ENCODE measurements at regions not wholly inside any gene's neighbourhood (a gene's known extent, or its start where the extent isn't known, plus 50 kb on each side); places are given as distances from the start of the nearest gene placed in this dataset.

GRCh38 chr5:172568308-172568910 is 72.7 kb upstream of the NEURL1B start:
- no peak for DNase-seq

DNA sequence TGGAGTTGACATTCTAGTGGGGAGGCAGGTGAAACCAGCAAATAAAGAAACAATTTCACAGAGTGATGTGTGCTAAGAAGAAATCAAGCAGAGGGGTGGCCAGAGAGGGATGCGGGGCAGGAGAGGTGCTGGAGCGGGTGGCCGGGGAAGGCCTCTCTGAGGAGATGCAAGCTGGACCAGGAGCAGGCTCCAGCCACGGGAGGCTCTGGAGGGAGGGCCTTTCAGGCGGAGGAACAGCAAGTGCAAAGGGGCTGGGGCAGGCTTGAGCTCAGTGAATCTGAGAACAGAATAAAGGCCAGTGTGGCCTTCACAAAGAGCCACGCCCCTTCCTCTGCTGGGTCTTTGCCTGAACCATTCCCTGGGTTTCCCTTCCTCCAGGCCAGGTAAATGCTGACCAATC is 73.2 kb upstream of the NEURL1B start:
- no peak for DNase-seq

GRCh38 chr5:172567294-172567693 is 73.8 kb upstream of the NEURL1B start:
- DNase-seq = no peak

DNA sequence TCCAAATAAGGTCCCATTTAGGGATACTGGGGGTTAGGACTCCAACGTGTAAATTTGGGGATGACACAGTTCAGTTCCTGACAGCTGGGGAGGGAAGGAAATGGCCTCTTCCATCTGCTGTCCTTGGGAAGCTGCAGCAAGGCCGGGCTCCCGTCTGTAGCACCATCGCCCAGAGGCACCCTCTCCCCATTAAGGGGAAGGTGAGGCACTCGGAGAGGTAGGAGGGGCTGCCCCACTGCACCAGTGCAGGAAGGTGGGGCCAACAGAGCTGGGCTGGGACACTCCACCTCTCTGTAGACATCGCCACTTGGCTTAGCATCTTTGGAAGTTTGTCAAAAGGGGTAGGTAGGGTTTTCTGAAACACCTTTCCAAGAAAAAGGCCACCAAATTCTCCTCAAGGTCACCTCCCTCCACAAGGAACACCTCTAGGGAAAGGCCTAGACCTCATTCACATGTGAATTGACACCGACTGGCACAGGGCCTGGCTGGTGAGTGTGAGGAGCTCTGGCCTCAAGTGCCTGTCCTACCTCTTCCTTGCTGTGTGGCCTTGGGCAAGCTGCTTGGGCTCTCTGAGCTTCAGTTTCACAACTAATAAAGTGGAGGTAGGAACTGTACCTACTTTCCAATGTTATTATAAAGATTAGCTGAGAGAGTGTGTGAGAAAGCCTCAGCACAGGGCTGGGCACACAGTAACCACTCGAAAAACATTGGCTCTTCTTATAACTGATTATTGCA is 75.0 kb upstream of the NEURL1B start:
- no peak for DNase-seq

- no peak for DNase-seq
Measured at GRCh38 chr5:172565455-172565854, 75.6 kb upstream of the NEURL1B start.

DNA sequence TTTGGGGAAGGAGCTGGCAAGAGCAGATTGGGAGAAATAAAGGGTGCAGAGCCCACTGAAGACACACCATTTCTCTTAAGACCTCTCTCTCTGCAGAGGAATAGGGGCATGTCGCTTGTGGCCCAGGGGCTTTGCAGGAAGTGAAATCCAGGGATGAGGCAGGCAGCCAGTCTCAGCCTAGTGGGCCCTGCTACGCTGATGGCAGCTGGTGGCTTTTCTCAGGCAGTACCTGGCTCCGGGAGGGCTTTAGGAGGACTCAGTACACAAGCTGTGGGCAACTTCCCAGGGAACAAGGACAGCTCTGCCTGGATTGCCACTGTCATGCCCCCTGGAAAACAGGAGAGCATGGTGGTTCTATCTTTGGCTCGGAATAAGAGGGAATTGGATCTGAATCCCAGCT is 76.2 kb upstream of the NEURL1B start:
- no peak for DNase-seq

DNA sequence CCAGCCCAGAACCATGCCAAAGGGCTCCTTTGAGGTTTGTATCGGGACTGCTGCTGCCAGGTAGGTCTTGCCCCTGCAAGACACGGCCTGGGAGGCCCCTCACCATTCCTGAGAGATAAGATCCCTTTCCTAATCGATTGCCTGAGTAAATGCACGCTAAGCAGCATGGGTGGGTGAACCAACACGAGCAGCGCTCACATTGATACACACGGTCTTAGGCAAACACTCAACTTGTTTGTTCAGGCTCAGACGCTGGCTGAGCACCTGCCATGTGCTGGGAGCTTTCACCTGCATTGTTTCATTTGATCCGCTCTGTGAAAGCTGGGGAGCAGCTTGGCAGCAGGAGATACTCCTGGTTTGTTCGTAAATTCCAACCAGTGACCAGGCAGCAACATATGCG is 76.9 kb upstream of the NEURL1B start:
- peak; percentile 69 for DNase-seq

DNA sequence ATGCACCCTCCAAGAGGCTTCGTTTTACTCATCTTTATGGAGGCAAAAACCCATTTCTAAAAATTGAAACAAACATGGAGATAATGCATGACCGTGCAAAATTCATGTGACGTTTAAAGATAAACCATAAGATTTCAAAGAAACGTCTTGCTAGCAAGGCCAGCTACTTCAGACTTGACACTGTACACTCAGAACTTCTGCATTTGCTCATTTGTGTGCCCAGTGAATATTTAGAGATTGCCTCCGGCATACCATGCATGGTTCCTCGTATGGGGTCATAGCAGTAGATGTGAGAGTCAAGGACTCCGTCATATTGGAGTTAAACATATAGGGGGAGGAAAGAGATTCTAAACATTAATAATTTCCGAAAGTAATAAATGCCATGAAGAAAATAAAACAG is 78.6 kb upstream of the NEURL1B start:
- no peak for DNase-seq

- DNase-seq = no peak
Measured at GRCh38 chr5:172561151-172561550, 79.9 kb upstream of the NEURL1B start.

DNA sequence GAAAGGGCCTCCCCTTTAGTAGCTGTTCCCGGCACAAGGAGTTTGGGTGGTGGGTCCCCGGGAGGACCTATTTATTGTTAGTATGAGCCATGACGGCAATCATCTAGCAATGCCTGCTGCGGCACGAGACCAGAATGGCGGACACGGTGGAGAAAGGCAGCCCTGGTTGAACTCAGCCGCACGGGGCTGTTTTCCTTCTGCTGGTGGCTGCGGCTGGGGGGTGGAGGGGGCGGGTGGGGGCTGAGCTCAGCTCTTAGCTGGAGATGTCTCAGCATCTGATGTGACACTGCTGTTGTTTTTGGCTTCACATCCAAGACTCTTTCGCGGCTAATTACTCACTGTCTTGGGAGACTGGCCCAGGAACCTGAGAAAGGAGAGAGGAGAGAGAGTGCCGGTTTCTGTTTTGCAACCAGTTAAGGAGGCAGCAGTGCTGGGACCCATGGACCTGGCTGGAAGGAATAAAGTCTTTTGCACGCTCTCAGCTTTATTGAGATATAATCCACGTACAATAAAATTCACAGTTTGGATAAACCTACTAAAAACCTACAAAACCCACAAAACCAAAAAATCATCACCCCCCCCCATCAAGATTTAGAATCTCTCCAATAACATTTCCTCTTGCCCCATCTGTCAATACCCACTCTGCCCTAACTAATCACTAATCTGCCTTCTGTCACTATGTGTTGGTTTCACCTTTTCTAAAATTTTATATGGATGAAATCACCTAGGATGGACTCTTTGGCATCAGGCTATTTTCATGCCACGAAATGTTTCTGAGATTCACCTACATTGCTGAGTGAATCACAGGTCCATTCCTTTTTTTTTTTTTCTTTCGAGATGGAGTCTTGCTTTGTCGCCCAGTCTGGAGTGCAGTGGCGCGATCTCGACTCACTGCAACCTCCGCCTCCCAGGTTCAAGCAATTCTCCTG is 81.8 kb upstream of the NEURL1B start:
- DNase-seq = no peak

DNA sequence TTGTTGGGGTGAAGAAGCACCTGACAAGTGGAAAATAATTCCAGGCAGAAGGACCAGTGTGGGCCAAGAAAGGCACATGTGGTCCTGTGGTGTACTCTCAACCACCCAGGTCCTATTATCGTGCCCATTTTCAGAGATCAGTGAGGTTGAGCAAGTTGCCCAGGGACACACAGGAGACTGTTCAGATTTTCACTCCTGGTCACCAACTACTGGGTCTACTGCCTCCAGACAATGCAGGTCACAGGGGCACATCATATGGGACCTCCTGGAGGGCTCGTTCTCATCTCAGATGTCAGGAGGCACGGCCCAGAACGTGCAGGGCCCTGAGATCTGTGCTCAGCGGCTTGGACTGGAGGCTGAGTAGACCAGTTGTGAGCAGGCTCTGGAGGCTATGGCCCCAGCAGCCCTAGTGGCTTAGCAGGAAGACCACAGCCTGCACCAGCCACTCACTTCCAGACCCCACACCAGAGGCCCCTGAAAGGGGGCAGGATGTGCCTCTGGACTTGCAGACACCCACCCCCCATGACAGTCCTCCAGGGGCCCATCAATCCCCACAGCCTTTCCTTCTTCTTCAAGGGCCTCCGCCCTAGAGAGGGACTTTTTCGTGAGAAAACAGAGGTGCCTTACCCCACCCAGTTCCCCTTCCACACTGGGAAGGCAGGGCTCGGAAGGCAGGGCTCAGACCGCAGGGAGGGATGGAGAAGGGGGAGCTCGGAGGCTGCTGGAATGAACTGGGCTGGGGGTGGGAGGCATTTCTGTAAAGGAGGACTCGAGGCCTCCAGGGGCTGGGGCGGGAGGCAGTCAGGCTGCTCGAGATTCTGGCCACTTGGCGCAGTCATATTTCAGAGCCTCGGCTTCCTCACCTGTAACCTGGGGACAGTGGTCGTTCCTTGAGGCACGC is 82.7 kb upstream of the NEURL1B start:
- no peak for DNase-seq

GRCh38 chr5:172556971-172557461 is 84.0 kb upstream of the NEURL1B start:
- DNase-seq = no peak

DNA sequence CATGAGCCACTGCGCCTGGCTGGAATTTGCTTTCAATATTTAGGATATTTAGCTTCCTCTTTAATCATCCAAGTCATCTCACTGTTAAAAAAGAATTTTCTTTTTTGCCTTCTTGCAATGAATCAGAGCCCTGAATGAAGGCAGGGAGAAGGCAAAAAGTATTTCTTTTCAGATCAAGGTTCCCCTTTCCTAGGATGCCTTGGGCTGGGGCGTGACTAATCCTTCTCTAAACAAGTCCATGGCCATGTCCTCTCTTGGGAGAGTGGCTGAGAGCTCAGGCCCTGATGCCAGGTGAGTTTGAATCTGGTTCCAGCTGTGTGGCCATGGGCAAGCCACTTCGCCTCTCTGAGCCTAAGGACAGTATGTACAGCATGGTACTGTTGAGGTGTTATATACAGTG is 84.8 kb upstream of the NEURL1B start:
- no peak for DNase-seq

- no peak for DNase-seq
Measured at GRCh38 chr5:172554562-172554961, 86.5 kb upstream of the NEURL1B start.

GRCh38 chr5:172553903-172554302 is 87.2 kb upstream of the NEURL1B start:
- no peak for DNase-seq

DNA sequence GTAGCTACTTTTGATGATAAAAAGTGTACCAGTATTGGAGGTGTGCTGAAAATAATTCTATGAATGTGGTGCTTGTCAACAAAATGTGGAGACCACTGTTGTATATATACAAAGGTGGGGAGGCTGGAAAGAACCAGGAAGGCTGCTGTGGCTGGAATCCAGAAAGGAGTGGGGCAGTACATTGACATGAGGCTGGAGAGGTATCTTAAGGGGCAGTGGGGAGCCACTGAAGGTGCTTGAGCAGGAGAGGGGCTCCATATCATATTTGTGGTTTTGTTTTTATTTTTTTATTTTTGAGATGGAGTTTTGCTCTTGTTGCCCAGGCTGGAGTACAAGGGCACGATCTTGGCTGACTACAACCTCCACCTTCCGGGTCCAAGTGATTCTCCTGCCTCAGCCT is 87.9 kb upstream of the NEURL1B start:
- no peak for DNase-seq

DNA sequence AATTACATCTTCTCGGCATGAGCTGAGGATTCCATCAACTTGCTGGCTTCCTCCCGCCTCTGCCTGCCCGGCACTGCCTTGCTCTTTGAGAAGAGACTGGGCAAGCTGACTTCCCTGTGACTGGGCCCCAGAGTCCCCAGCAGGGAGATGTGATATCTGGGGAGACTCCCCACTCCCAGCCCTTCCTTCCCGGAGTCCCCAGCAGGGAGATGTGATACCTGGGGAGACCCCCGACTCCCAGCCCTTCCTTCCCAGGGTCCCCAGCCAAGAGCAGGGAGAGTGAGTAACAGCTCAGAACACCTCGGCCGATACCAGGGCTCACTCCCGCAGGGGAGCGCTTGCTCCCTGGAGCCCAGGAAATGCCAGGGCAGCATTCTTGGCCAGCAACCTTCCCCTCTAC is 90.1 kb upstream of the NEURL1B start:
- no peak for DNase-seq

DNA sequence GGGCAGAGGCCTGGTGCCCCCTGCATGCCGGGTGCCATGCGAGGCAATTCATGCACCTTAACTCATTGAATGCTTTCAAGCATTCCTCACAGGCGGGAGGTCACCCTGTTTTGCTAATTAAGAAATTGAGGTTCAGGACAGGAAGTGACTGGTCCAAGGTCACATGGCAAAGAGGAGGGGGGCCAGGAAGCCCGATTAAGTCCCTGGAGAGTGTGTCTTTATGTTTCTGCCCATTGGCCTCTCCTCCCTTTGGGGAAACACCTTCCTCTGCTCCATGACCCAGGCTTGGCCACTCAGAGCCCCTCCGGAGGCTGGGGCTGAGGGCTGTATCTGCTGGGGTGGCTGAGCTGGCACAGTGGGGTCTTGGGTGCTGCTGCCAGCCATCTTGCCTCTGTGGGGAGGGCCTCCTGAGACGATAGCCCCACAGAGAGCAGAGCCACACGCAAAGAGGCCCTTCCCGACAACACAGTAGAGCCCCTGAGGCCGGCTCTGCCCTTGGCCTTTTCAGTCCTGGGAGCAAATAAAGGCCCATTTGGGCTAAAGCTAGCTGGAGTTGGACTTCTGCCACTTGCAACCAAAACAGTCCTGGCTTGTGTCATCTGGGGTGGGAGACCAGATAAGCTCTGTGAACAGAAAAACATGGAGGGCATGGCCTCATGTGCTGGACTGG is 90.8 kb upstream of the NEURL1B start:
- DNase-seq = no peak

GRCh38 chr5:172549696-172550095 is 91.4 kb upstream of the NEURL1B start:
- DNase-seq = peak; percentile 6

DNA sequence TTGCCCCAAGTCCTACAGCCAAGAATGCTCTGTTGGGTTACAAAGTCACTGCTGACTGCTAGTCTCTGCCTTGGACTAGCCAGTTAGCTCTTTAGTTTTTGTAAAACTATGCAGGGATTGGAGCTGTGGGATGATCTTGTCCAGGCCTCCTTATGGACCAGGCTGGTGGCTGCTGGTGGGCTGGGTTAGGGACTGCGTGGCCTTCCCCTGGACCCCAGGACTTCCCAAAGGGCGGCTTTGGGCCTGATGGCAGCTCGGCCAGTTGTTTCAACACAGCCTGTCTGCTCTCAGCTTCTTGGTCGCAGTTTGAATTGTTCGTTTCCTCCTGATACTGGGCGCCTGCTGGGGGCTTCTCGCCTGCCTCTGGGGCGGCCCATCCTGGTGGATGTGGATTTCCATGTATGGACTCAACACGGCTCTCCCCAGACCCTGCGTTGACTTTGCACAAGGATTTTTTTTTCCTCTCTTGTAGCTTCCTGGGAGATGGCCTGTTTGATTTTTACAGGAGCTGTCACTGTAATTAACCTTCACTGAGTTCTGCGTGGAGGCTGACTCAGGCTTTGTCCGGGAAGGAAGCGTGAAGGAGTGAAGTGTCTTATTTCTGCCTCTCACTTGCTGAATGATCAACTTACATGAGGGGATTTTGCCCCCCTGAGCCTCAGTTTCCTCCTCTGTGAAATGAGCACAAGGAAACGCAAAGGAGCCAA is 91.9 kb upstream of the NEURL1B start:
- no peak for DNase-seq

DNA sequence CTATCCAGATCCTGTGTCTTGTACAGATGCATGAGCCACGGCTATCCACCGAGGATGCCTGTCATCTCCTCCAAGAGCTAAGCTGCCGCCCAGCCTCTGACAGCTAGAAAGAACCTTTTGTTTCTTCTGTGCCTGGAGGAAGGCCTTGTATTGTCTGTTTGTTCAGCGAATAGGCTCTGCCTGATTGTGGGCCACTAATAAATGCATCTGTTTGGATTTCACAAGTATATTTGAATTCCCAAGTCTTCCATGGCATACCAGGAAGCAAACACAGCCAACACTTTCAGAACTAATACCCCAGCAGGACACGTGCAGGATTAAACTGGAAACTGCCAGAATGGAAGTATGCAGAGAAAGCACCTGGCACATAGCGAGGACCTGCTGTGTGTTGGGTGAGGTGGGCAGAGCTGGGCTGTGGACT is 92.7 kb upstream of the NEURL1B start:
- DNase-seq = no peak
